RCC 7860 (cell line): ENCODE measurements at regions not wholly inside any gene's neighbourhood (a gene's known extent, or its start where the extent isn't known, plus 50 kb on each side); places are given as distances from the start of the nearest gene placed in this dataset.

Experiments used
- DNase-seq: peaks from one replicate; pipeline ENCODE4 v3.0.0-alpha.2; 2015; ENCODE audit warnings: low spot score
- FAIRE-seq: peaks from 2 replicates; lab custom pipeline; 2012; peaks lifted over from hg19 to GRCh38; lab: Jason Lieb, UNC

DNA sequence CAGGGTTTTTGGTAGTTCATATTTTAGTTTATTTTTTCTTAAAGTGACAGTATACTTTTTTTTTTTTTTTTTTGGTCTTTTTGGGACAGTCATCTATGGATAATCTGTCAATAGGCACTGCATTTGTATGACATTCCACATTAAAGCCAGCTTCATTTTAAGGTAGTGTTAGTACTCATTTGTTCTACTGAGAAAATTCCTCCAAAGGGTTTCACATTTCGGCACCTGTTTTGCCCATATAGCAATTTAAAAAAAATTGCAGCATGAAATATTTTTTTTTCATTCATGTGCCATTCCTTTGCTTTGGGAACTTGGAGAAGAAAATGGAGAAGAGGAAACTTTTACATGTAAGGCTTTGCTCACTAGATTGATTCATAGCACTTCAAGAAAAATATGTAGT is 276.3 kb upstream of the TCF4 start:
- no peak for FAIRE-seq
- DNase-seq, result no peak

DNA sequence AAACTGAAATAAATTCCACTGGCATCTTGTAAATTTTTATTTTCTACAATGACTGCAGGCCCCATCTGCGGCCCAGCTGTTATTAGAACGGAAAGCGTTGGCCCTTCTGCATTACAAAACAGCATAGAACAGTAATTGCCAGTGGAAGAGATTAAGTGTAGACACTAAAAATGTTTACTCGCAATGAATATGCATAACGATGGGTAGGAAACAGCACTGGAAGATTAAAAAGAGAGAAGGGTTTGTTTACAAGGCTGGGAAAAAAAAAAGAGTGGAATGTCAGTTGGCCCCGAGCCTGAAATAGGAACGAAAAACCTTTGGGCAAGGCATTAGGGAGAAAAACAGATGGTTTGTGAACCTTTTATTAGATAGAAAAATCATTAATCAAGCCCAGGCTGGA is 275.9 kb upstream of the TCF4 start:
- FAIRE-seq (no peak), DNase-seq (no peak)

DNA sequence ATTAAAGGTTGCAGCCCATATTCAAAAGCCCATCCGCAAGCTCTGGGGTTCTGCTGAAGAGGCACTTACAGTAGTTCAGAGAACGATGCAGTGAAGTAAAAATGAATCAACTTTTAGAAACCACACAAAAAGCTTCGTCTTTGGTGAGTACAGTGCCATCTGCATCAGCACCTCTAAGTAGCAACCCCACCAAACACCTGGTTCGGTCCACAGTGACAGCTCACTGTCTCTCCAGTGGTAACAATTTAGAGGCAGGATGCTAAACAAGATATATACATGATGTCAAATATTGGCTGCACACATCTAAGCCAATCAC is 275.4 kb upstream of the TCF4 start:
- DNase-seq (no peak), FAIRE-seq (no peak)

DNA sequence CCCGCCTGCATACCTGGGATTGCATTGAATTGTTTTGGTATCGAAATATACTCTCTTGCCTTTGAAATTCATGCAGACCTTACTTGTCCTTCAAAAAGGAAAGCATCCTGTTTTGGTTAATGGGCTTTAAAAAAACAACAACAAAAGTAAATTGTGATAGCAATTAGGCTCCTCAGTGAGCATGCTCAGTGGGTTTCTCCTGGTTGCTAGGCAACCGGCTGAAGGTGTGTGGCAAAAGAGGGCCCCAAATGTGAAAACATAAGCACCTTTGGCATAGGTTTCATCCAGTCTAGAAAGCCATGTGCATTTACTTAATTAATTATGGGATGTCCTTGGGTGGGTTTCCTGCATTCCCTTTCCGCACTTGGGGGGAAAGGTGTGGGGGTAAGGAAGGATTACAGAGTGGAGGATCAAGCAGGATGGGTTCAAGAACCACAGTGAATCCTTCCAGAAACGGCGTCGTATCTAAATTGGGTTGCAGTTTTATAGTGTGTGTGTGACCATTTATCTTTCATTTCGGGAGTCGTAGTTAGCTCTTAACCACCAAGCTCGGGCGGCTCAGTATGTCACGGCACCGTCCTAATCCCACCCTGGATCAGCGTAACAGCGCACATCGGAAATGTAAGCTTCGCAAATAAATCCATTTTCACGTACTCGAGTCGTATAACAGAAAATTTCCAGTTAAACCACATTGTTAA is 274.9 kb upstream of the TCF4 start:
- DNase-seq, result no peak
- no peak for FAIRE-seq

DNA sequence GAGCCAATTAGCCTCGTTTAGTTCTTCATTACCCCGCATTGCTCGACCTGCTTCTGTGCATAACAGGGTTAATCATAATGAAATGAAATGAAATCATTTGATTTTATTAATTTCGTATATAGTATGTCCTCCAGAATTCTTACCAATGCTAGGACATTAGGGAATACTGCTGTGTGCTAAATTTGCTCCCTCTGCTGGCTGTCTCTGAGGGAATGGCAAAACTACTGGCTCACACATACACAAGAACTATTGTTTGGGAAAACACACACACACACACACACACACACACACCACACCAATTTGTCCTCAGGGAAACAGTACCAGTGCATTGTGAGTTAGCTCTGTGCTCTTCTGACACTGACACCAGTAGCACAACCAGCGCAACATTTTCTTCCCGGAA is 273.3 kb upstream of the TCF4 start:
- FAIRE-seq (no peak), DNase-seq (peak; percentile 10)

DNA sequence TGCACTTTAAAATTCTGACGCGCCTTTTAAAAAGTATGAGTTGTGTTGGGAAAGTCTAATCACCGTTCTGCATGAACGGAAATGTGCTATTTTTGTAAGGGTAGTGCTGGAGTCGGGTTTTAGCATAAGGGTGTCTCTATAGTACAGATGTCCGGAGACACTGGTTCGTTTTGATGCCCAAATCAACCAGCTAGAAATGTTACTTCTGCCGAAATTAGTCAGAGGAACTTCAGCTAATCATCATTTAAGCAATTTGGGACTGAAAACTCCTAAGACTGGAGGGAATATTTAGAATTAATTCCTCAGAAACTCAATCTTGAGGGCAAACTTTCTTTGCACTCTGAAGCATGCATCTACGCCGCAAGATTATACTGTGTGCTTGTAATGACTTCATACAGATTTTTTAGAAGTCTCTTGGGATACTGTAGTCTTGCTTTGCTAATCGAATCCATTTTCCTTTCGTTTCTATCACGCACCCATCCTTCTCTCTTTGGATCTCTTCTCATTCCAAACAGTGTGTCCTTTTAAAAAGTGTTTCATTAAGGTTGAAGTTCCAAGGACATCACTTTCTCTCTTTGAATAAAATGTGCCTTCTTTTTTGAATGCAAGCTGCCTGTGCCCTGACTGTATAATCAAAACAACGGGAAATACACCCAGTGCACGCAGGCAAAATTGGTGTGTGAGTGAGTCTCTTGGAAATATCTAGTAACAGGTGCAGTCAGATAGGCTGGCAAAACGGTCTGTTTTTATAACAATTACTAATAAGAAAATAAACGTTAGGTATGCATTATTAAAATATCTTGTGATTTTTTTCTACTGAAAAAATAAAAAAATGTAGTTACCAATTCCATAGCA is 270.9 kb upstream of the TCF4 start:
- FAIRE-seq (peak; percentile 74), DNase-seq (peak; percentile 31)

DNA sequence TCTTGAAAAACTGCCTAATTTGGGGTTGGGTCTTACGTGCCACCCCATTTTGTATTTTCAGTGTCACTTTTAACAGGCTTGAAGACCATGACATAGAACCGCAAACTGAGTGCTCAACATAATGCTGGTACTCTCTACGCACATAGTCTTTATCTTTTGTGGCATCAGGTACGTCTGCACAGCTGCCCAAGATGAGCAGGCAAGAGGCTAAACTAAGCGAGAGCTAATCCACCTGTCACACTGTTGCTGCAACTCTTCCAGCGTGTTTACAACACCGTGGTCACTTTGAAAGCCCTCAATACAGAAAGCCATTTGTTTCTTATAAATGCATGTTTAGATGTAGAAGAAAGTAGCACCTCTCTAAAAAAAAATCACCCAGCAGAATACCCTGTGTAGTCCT is 270.0 kb upstream of the TCF4 start:
- FAIRE-seq, result no peak
- no peak for DNase-seq

DNA sequence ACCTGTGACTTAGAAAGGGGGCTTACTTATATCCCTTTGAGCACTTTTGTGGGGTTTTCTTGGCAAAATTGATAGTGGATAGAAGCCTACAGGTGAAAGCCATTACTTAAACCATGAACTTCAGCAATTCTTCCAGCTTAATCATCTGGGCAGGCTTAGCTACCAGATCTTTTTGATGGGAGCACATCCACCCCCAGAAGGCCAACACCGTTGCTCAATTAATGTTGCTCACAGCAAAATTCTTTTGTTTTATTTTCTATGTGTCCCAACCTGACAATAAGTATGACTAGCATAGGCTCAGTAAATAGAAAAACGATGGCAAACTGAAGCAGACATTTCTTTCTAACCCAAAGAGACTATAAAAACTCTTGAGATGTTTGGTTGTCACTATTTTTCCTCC is 269.4 kb upstream of the TCF4 start:
- FAIRE-seq, result no peak
- DNase-seq, result no peak

DNA sequence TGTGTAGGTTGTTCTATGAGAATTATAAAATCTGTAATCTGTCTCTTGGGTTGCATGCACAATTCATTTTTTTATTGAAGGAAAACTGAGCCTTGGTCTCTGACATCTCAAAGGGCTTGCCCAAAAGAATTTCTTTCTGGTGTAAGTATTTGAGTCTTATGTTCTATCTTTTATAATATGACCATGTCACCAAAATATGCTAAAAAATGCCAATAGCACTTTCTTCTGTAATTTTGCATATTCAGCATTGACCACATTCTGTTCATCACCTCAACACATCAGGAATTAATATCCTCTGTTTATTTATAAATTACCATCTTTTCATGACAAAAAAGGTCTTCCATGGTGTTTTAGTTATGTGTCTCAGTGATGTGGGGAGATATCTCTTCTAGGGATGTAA is 268.7 kb upstream of the TCF4 start:
- no peak for FAIRE-seq

DNA sequence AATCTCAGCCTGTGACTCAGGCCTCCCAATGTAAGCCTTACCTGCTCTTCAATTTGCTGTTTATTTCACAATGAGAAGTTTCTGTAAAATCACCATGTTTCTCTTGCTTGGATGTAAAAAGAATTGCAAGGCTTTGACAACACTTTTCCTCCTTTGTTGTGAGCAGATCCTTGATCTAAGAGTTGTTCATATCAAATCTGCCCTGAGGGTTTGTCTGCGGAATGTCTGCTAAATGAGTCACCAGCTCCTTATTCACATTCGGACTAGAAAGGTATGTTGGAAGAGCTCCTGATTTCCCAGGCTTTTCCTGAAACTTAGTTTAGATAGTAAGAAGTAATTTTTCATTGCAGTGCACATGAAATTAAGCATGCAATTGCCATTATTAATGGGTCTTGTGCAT is 268.2 kb upstream of the TCF4 start:
- FAIRE-seq (peak; percentile 94), DNase-seq (peak; percentile 77)

More for the DNA sequence above, 268.7 kb upstream of the TCF4 start:
- no peak for DNase-seq

DNA sequence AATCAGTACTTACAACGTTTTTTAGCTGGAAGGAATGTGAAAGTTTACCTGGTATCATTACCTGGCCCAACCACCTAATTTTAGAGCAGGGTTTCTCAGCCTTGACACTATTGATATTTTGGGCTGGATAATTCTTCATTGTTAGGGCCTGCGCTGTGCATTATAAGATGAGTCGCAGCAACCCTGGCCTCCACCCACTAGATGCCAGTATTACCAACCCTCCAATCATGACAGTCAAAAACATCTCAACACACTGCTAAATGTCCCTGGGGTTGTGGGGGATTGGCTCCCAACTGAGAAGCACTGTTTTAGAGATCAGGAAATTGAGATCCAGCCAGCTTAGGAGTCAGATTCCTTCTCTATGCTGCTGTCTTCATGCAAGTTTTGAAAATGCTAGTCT is 265.3 kb upstream of the TCF4 start:
- DNase-seq (no peak), FAIRE-seq (no peak)

DNA sequence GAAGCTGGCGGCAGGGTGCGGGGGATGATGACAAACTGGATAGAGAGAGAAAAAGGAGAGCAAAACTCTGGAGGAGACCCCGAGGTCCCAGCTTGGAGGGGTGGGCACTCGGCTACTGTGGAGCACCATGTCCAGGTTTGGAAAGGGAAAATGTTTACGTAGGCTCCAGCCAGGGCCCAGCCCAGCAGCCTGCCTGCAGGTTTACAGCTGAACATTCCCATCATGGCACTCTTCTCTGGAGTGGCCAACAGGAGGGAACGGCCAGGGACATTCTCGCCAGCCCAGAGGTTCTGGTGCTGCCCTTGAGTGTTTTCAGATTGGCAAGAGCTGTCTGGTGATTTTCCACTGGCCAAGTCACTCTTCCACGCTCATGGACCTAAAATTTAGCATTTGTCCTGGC is 262.9 kb upstream of the TCF4 start:
- no peak for FAIRE-seq
- DNase-seq, result no peak

DNA sequence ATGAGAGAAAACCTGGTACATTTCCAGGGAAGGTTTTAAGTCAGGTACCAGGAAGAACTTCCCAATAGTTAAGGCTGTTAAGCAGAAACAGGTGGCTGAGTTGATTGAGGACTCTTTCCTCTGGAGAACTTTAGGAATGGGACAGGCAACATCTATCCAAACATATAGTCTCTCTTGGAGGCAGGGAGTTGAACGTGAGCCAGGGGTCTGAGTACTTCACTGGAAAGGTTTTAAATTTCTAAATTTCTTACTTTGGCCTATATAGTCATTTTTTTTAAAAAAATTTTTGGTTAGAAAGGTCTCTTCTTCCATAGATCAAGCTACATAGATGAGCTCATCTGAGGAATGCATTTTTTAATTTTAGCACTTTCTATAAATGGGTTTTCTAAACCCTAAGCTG is 261.4 kb upstream of the TCF4 start:
- no peak for DNase-seq
- no peak for FAIRE-seq

DNA sequence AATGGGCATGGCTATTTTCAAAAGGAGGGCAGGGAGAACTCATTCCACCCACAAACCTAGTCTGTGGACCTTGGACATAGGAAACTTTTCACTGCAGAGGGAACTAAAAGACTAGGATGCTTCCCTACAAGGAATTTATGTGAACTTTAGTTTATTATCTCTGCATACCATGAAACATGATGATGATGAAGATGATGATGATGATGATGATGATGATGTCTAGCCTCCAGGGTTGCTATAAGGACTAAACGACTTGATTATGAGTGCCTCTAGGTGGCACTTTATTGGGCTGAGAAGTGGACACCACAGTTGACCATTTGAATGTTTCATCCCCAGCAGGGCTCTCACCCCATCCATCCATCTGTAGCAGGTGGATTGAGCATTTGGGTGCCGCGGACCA is 260.0 kb upstream of the TCF4 start:
- no peak for FAIRE-seq

DNA sequence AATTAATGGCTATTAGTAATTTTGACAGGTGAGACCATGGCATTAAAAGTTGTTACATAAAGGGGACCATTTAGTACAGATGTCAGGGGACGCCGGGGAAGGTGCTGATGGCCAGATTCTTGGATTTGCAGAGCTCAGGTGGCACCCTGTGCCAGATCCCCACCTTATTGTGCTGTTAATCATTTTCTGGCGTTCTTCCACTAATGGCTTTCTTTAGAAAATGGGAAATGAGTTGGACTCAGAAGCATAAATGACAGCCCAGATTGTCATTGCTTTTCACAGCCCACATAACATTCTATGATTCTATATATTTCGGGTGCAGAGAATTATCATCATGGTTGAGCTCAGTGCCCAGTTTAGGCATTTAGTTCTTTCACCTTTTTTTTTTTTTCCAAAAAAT is 257.2 kb upstream of the TCF4 start:
- DNase-seq, result no peak
- no peak for FAIRE-seq

More for the DNA sequence above, 260.0 kb upstream of the TCF4 start:
- DNase-seq, result no peak

DNA sequence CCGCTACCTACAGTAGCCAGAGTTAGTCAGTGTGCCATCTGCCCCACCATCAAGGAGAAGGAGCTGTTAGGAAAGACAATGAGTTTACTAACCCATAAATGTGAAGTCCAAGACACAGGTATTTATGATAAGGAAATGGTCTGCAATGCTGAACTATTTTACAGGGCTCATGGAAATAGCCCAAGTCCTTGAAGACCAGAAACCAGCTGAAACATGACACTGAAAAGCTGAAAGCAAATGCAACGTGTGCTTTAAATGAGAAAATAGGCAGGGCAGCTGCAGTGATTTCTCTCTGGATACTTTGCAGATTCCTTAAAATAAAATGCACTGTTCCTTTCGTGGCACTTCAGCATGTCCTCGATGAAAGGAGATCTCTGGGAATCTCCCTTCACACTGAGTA is 256.4 kb upstream of the TCF4 start:
- FAIRE-seq, result no peak
- no peak for DNase-seq

DNA sequence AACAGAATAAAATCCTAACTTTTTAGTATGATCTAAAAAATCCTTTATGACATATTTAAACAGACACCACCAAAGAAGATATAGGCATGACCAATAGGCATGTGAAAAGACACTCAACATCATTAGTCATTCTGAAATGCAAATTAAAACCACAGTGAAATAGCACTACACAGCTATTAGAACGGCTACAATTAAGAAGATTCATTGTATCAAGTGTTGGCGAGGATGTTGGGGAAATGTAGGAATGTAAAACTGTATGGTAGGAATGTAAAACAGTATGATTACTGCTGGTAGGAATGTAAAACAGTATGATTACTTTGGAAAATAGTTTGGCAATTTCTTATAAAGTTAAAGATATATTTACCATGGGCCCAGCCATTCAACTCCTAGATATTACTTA is 253.3 kb upstream of the TCF4 start:
- DNase-seq, result no peak
- FAIRE-seq, result no peak

DNA sequence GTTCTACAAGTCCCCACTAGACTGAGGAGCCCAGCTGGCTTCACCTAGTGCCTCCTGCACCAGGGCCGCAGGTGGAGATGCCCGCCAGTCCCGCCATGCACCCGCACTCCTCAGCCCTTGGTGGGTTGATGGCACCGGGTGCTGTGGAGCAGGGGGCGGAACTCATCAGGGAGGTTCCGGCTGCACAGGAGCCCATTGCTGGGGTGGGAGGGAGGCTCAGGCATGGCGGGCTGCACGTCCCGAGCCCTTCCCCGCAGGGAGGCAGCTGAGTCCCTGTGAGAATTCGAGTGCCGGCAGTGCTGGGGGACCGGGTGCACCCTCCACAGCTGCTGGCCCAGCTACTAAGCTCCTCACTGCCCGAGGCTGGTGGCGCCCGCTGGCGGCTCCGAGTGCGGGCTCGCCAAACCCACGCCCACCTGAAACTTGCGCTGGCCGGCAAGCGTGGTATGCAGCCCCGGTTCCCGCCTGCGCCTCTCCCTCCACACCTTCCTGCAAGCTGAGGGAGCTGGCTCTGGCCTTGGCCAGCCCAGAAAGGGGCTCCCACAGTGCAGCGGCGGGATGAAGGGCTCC is 252.7 kb upstream of the TCF4 start:
- no peak for DNase-seq
- FAIRE-seq, result no peak

DNA sequence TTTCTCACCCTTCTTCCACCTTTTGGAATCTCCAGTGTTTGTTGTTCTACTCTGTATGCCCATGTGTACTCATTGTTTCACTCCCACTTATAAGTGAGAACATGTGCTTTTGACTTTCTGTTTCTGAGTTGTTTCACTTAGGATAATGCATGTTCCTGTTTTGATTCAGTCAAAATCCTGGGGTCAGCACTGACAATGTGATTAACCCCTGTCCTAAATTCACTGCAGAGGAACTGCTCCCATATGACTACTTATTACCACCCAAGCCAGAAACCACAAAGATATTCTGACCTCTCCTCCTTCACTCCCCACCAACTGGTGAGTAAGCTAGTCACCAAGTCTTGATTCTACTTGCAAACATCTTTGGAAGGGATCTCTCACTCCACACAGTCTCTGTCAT is 251.4 kb upstream of the TCF4 start:
- FAIRE-seq (peak; percentile 95), DNase-seq (peak; percentile 80)

DNA sequence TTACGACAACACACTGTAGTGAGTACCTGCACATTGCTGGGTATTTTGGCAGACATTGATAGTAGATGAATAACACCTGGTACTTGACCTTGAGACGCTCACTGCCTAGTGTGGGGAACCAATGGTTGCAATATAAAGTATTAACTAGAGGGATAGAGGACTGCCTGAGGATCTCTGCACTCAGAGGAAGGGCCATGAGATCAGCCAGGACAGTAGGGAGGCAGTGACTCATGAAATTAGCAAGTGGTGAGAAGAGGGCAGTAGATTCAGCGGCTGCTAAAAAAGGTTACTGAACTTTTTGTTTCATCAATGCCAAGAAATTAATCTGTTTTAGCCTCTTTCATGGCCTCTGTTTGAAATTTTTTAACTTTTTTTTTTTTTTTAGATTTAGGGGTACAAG is 250.8 kb upstream of the TCF4 start:
- DNase-seq (peak; percentile 77), FAIRE-seq (peak; percentile 91)

DNA sequence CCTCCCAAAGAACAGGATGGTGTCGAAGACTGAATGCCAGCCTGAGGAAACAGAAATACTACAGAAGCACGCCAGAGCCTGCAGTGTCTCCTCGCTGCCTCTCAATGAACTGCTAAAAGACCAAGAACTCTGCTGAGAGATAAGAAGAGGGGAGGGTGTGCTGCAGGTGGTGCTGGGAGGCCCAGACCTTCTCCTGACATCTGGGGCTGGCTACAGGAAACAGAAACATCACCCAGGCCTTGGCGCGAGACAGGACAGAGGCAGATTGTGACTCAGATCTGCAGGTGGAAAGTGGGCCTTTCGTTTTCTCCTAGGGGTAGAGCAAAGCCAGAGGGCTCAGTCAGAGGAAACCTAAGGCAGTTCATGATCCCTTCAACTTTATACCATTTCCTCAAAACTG is 250.3 kb upstream of the TCF4 start:
- DNase-seq (peak; percentile 4), FAIRE-seq (no peak)

DNA sequence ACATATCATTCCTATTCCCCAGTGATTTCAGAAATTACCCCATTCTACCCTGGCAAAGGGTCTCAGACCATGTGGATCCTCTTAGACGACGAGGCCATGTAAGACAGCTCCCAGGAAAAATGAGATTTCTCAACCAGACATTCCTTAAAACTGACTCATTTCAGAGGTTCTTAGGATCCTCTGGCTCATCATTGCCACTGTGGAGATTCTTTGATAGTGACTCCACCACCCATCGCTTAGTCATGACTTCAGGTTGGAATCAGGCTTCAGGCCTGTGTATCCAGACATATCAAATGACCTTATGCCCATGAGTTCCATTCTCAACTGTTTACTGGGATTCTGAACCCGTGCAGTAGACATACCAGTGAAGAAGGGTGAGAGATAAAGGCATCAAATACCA is 245.6 kb upstream of the TCF4 start:
- DNase-seq (peak; percentile 98), FAIRE-seq (peak; percentile 99)
